22Rv1 (cell line): ENCODE measurements at regions not wholly inside any gene's neighbourhood (a gene's known extent, or its start where the extent isn't known, plus 50 kb on each side); places are given as distances from the start of the nearest gene placed in this dataset.
"Not testable (repeated sequence)": the region's sequence is repeated elsewhere in the genome, so short reads cannot be mapped to it uniquely, and the experiment has no call there.

Experiments used
- H3K27ac ChIP-seq: fragments of 450-650 bp; 2 replicates; pipeline ENCODE4 v1.5.1; 2017
- ZFX ChIP-seq: fragments of 450-650 bp; IDR thresholded peaks from 2 replicates; pipeline ENCODE4 v1.6.1; 2017; ENCODE audit warnings: antibody characterized with exemption, borderline replicate concordance
- TF ChIP-seq, protein P1 (sequence below): fragments of 450-650 bp; IDR thresholded peaks from 2 replicates; pipeline ENCODE4 v1.5.1; 2017; ENCODE audit warnings: mild to moderate bottlenecking

GRCh38 chr6:75031102-75031501, 174.8 kb downstream of the COL12A1 start:
- H3K27ac ChIP-seq = not testable (repeated sequence)

- TF ChIP-seq, protein P1, sequence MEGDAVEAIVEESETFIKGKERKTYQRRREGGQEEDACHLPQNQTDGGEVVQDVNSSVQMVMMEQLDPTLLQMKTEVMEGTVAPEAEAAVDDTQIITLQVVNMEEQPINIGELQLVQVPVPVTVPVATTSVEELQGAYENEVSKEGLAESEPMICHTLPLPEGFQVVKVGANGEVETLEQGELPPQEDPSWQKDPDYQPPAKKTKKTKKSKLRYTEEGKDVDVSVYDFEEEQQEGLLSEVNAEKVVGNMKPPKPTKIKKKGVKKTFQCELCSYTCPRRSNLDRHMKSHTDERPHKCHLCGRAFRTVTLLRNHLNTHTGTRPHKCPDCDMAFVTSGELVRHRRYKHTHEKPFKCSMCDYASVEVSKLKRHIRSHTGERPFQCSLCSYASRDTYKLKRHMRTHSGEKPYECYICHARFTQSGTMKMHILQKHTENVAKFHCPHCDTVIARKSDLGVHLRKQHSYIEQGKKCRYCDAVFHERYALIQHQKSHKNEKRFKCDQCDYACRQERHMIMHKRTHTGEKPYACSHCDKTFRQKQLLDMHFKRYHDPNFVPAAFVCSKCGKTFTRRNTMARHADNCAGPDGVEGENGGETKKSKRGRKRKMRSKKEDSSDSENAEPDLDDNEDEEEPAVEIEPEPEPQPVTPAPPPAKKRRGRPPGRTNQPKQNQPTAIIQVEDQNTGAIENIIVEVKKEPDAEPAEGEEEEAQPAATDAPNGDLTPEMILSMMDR = no peak
- TF ChIP-seq ZFX = no peak
- H3K27ac ChIP-seq = no peak overlapping the region
These were observed 176.5 kb downstream of the COL12A1 start for GRCh38 chr6:75029333-75029732.

GRCh38 chr6:75025371-75025770, 180.5 kb downstream of the COL12A1 start:
- H3K27ac ChIP-seq = no peak overlapping the region
- TF ChIP-seq, protein P1 = no peak

DNA sequence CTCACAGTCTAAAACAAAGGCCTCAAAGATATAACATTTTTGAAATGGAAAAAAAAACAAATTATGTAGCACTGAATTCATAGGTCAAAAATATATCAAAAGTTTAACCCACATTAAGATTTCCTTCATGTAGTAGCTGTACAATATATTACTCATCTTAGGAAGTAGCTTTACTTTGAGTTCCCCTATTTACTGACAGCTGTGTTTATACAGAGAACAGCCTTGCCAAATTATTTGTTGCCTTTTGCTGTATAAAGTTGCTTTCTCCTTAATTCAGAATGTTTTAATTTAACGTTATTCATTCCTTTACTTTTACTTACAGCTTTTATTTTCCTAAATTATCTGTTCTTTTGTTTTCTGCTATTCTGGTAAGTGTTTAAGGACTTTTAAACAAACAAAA, 181.0 kb downstream of the COL12A1 start:
- no peak overlapping the region for H3K27ac ChIP-seq
- no peak for TF ChIP-seq ZFX
- TF ChIP-seq, protein P1 = no peak

GRCh38 chr6:75023634-75024033, 182.2 kb downstream of the COL12A1 start:
- TF ChIP-seq ZFX = no peak
- H3K27ac ChIP-seq = no peak overlapping the region

- no peak overlapping the region for H3K27ac ChIP-seq
- TF ChIP-seq, protein P1 = no peak
- no peak for TF ChIP-seq ZFX
These were observed 184.9 kb downstream of the COL12A1 start for GRCh38 chr6:75020971-75021370.

GRCh38 chr6:75020376-75020775, 185.5 kb downstream of the COL12A1 start:
- TF ChIP-seq, protein P1 = no peak
- TF ChIP-seq ZFX = no peak
- H3K27ac ChIP-seq = no peak overlapping the region

- H3K27ac ChIP-seq = no peak overlapping the region
These were observed 193.8 kb downstream of the COL12A1 start for GRCh38 chr6:75012018-75012417.

GRCh38 chr6:75003984-75004383, 201.9 kb downstream of the COL12A1 start:
- H3K27ac ChIP-seq = not testable (repeated sequence)

More at GRCh38 chr6:75012018-75012417, 193.8 kb downstream of the COL12A1 start:
- TF ChIP-seq, protein P1 = no peak
- TF ChIP-seq ZFX = no peak
